ENCODE measurements at regions not wholly inside any gene's neighbourhood (a gene's known extent, or its start where the extent isn't known, plus 50 kb on each side); places are given as distances from the start of the nearest gene placed in this dataset.

- no peak for TF ChIP-seq CTCF (conservative IDR thresholded peaks at IDR 0.05; ENCODE audit: low read depth, low read length)
- DNase-seq (ENCODE audit: low read depth) = no peak
- no peak overlapping the region for H3K4me3 ChIP-seq (ENCODE audit: low read depth, low read length)
Observed at GRCh38 chr13:56335775-56336174, 804.9 kb upstream of the PRR20A start.

- H3K4me3 ChIP-seq (ENCODE audit: low read depth, low read length) = no peak overlapping the region
- DNase-seq (ENCODE audit: low read depth) = no peak
- no peak for TF ChIP-seq CTCF (conservative IDR thresholded peaks at IDR 0.05; ENCODE audit: low read depth, low read length)
Observed at GRCh38 chr13:56338421-56338820, 802.3 kb upstream of the PRR20A start.

GRCh38 chr13:56347014-56347413 is 793.7 kb upstream of the PRR20A start:
- no peak overlapping the region for H3K4me3 ChIP-seq (ENCODE audit: low read depth, low read length)
- no peak for TF ChIP-seq CTCF (conservative IDR thresholded peaks at IDR 0.05; ENCODE audit: low read depth, low read length)
- no peak for DNase-seq (ENCODE audit: low read depth)

- TF ChIP-seq CTCF (conservative IDR thresholded peaks at IDR 0.05; ENCODE audit: low read depth, low read length) = no peak
- H3K4me3 ChIP-seq (ENCODE audit: low read depth, low read length) = no peak overlapping the region
Observed at GRCh38 chr13:56349866-56350265, 790.9 kb upstream of the PRR20A start.

GRCh38 chr13:56351041-56351440 is 789.7 kb upstream of the PRR20A start:
- TF ChIP-seq CTCF (conservative IDR thresholded peaks at IDR 0.05; ENCODE audit: low read depth, low read length) = no peak
- no peak for DNase-seq (ENCODE audit: low read depth)
- no peak overlapping the region for H3K4me3 ChIP-seq (ENCODE audit: low read depth, low read length)

More at GRCh38 chr13:56349866-56350265, 790.9 kb upstream of the PRR20A start:
- DNase-seq (ENCODE audit: low read depth) = no peak

- no peak for DNase-seq (ENCODE audit: low read depth)
- no peak for TF ChIP-seq CTCF (conservative IDR thresholded peaks at IDR 0.05; ENCODE audit: low read depth, low read length)
- no peak overlapping the region for H3K4me3 ChIP-seq (ENCODE audit: low read depth, low read length)
Observed at GRCh38 chr13:56352361-56352760, 788.4 kb upstream of the PRR20A start.

- TF ChIP-seq CTCF (conservative IDR thresholded peaks at IDR 0.05; ENCODE audit: low read depth, low read length) = no peak
- DNase-seq (ENCODE audit: low read depth) = no peak
- H3K4me3 ChIP-seq (ENCODE audit: low read depth, low read length) = no peak overlapping the region
Observed at GRCh38 chr13:56352901-56353300, 787.8 kb upstream of the PRR20A start.
